ENCODE measurements at regions not wholly inside any gene's neighbourhood (a gene's known extent, or its start where the extent isn't known, plus 50 kb on each side); places are given as distances from the start of the nearest gene placed in this dataset.

DNA sequence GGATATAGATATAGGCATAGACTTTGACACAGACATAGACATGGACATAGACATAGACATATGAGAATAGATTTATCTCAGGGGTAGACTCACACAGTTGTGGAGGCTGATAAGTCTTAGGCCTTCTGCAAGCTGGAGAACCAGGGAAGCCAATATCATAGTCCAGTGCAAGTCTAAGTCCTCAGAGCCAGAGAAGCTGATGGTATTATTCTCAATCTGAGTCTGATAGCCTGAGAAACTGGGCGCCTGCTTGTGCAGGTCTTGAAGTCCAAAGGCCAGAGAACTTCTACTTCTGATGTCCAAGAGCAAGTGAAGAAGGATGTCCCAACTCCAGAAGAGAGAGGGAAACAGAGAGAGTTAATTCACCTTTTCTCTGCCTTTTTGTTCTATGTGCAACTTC, 476.5 kb downstream of the SLC6A15 start:
- Histone ChIP-seq H3K36me3 (no peaks in the 10 kb centered on the region), H3K27me3 (replicated peaks in 1 of 7) (no peaks in the 10 kb centered on the region), H3K4me3 (no peak overlapping the region), H3K27ac (no peak overlapping the region), H3K9me3 (no peaks in the 10 kb centered on the region), H3K4me1 (no peaks in the 10 kb centered on the region)
- intact Hi-C loops (cut with DNase I; ENCODE audit: low total_unique reads), result no loop called here
- DNase-seq, result no peak
- 60 to 100% (median 85%) methylated on average over 1 of the region's 1 CpG for WGBS, 5 donors
- TF ChIP-seq POLR2AphosphoS5 (IDR thresholded peaks at IDR 0.05) (no peak), POLR2A (IDR thresholded peaks at IDR 0.05) (no peak)
- TF ChIP-seq, protein P1, sequence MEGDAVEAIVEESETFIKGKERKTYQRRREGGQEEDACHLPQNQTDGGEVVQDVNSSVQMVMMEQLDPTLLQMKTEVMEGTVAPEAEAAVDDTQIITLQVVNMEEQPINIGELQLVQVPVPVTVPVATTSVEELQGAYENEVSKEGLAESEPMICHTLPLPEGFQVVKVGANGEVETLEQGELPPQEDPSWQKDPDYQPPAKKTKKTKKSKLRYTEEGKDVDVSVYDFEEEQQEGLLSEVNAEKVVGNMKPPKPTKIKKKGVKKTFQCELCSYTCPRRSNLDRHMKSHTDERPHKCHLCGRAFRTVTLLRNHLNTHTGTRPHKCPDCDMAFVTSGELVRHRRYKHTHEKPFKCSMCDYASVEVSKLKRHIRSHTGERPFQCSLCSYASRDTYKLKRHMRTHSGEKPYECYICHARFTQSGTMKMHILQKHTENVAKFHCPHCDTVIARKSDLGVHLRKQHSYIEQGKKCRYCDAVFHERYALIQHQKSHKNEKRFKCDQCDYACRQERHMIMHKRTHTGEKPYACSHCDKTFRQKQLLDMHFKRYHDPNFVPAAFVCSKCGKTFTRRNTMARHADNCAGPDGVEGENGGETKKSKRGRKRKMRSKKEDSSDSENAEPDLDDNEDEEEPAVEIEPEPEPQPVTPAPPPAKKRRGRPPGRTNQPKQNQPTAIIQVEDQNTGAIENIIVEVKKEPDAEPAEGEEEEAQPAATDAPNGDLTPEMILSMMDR (IDR thresholded peaks at IDR 0.05 in 8 of 11, conservative IDR thresholded peaks at IDR 0.05 in 3 of 11), result no peak

DNA sequence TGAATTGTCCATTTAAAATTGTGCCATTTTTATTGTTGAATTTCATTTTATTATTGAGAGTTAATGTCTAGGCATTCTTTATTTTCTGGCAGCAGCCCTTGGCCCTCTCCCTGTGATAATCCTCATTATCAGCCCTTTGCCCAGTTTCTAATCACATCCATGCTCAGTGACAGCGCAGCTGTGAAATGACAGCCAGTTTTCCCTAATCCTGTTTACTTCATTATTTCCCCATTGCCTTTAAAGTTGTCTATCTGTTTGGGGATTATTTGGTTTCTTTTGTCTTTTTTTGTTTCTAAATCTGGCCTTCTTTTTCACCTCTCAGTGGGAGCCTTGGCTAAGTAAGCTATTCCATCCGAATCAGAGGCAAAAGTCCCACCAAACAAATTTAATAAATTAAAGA, 476.9 kb downstream of the SLC6A15 start:
- intact Hi-C loops (cut with DNase I; ENCODE audit: low total_unique reads), result no loop called here
- Histone ChIP-seq H3K27me3 (replicated peaks in 1 of 7) (no peaks in the 10 kb centered on the region), H3K36me3 (no peaks in the 10 kb centered on the region), H3K9me3 (no peaks in the 10 kb centered on the region), H3K27ac (no peak overlapping the region), H3K4me3 (no peak overlapping the region), H3K4me1 (no peaks in the 10 kb centered on the region)
- TF ChIP-seq, protein P1 (IDR thresholded peaks at IDR 0.05 in 8 of 11, conservative IDR thresholded peaks at IDR 0.05 in 3 of 11), result no peak
- no peak for TF ChIP-seq POLR2A (IDR thresholded peaks at IDR 0.05)
- no peak for TF ChIP-seq POLR2AphosphoS5 (IDR thresholded peaks at IDR 0.05)
- WGBS, 5 donors, result 68 to 85% (median 83%) methylated on average over 2 of the region's 2 CpGs
- DNase-seq, result no peak

DNA sequence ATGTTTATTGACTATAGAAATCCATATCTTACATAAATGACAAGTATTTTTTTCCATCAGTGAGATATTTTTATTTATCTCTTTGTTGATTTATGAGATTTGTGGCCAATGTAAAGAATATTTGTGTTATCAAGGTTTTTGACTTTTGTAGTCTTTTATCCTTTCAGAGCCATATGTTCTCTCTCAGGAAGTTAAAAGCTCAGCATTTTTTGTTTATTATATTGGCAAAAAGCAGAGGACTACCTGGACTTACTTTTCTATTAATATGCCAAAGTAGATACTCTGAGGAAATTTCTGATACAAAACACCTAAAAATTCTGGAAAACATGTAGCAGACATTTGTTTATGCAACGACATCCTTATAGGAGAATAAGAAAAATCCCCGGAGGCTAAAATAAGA, 490.3 kb downstream of the SLC6A15 start:
- Histone ChIP-seq H3K36me3 (no peaks in the 10 kb centered on the region), H3K27me3 (replicated peaks in 1 of 7) (no peaks in the 10 kb centered on the region), H3K9me3 (no peaks in the 10 kb centered on the region), H3K4me1 (no peaks in the 10 kb centered on the region), H3K4me3 (no peak overlapping the region), H3K27ac (no peak overlapping the region)
- TF ChIP-seq, protein P1 (IDR thresholded peaks at IDR 0.05 in 8 of 11, conservative IDR thresholded peaks at IDR 0.05 in 3 of 11), result no peak
- TF ChIP-seq POLR2AphosphoS5 (IDR thresholded peaks at IDR 0.05), result no peak
- no peak for TF ChIP-seq POLR2A (IDR thresholded peaks at IDR 0.05)
- intact Hi-C loops (cut with DNase I; ENCODE audit: low total_unique reads), result no loop called here
- no peak for DNase-seq
- WGBS, 5 donors, result 63 to 82% (median 74%) methylated on average over 2 of the region's 2 CpGs

DNA sequence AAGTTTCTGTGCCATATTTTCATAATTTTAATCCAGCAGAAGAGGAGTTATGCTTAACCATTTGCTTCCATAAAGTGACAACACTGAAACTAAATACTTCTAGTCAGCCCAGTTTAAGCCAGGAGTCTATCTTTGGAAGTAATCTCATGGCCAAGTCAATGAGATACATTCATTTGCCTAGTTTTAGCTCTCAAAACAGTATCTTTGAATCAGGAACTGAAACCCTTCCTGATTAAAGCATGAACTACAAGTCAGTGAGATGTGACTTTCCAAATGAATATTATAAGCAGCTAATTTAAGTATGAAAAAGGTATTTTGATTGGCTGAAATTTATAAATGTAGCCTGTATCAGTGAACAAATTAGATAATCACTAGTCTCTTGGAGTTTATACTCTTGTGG, 491.5 kb downstream of the SLC6A15 start:
- Histone ChIP-seq H3K9me3 (no peaks in the 10 kb centered on the region), H3K36me3 (no peaks in the 10 kb centered on the region), H3K4me3 (no peak overlapping the region), H3K27me3 (replicated peaks in 1 of 7) (no peaks in the 10 kb centered on the region), H3K4me1 (no peaks in the 10 kb centered on the region), H3K27ac (no peak overlapping the region)
- no peak for TF ChIP-seq POLR2AphosphoS5 (IDR thresholded peaks at IDR 0.05)
- TF ChIP-seq, protein P1 (IDR thresholded peaks at IDR 0.05 in 8 of 11, conservative IDR thresholded peaks at IDR 0.05 in 3 of 11), result no peak
- TF ChIP-seq POLR2A (IDR thresholded peaks at IDR 0.05), result no peak
- no peak for DNase-seq
- intact Hi-C loops (cut with DNase I; ENCODE audit: low total_unique reads), result no loop called here

All from spleen (tissue), 11 donors.